ENCODE measurements at regions not wholly inside any gene's neighbourhood (a gene's known extent, or its start where the extent isn't known, plus 50 kb on each side); places are given as distances from the start of the nearest gene placed in this dataset.

DNA sequence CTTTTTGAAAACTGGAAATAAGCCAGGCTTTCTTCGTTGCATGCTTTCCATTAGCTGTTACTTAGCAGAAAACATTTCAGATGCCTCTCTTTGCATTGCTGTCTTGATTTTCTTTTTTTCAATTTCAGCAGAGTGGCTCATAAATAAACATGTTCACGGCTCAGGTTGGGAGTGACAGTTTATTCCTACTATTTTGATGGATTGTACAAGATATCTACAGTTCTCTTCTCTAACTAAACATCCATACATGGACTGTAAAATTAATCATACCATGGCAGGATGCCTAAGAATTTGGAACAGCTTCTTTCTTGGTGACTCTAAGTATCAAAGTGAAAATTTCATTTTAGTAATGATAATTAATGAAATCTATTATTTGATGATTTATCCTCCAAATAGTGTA is 130.5 kb upstream of the EPHA7 start:
- Histone ChIP-seq H3K27me3 (ENCODE audit: insufficient read depth, insufficient read length) (no peaks in the 10 kb centered on the region), H3K4me1 (ENCODE audit: insufficient read depth, insufficient read length) (no peaks in the 10 kb centered on the region), H3K4me3 (ENCODE audit: insufficient read length, low read depth) (no peak overlapping the region), H3K9ac (ENCODE audit: insufficient read length, low read depth) (no peak overlapping the region), H3K36me3 (ENCODE audit: insufficient read depth, insufficient read length, low read length) (no peaks in the 10 kb centered on the region), H3K9me3 (ENCODE audit: insufficient read depth, low read length) (no peaks in the 10 kb centered on the region)
- DNase-seq (ENCODE audit: low read depth, low spot score) = no peak
- TF ChIP-seq ZNF274 (IDR thresholded peaks at IDR 0.05; ENCODE audit: low read depth, low read length) (no peak), SUZ12 (IDR thresholded peaks at IDR 0.05; ENCODE audit: extremely low read depth, insufficient read depth, insufficient read length) (no peak), YY1 (IDR thresholded peaks at IDR 0.05; ENCODE audit: insufficient read depth, insufficient read length) (no peak)

DNA sequence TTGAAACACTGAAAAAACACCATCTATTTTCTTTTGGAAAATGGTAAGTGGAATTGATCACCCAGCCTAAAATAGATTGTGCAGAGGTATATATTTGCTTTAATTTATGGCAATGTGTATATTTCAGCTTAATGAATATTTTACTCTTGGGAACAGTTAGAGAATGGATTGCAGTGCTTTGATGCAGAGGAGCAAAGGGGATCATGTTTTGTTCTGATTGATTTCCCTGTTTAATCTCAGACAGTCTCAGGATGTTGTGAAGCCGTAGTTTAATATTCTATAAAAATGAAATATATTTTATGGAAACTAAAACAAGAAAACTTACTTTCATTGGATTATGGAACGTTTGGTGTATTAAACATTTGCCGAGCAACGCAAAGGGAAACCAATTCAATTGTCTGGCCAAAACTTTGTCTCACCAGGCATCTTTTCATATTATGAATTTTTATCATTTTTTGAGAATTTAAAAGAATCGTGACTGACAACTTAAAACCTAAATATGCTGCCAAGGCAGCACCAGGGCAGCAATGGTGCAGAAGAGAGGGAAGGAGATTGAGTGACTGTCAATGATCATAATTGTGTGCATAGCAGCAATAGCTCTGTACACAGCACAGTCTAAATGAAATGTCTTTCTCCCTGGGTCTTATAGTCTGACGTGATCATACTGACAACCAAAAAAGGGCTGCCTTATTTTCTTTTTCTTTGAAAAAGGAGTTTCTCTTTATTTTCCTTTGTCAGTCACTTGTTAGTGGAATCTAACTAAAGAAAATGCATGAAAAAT is 105.5 kb upstream of the EPHA7 start:
- H3K9me3 ChIP-seq (ENCODE audit: insufficient read depth, low read length) = no peaks in the 10 kb centered on the region
- no peaks in the 10 kb centered on the region for H3K4me1 ChIP-seq (ENCODE audit: insufficient read depth, insufficient read length)
- H3K9ac ChIP-seq (ENCODE audit: insufficient read length, low read depth) = no peak overlapping the region
- H3K4me3 ChIP-seq (ENCODE audit: insufficient read length, low read depth) = no peak overlapping the region
- H3K36me3 ChIP-seq (ENCODE audit: insufficient read depth, insufficient read length, low read length) = no peaks in the 10 kb centered on the region
- TF ChIP-seq ZNF274 (IDR thresholded peaks at IDR 0.05; ENCODE audit: low read depth, low read length) (no peak), SUZ12 (IDR thresholded peaks at IDR 0.05; ENCODE audit: extremely low read depth, insufficient read depth, insufficient read length) (no peak), YY1 (IDR thresholded peaks at IDR 0.05; ENCODE audit: insufficient read depth, insufficient read length) (no peak)
- DNase-seq (ENCODE audit: low read depth, low spot score) = no peak
- no peaks in the 10 kb centered on the region for H3K27me3 ChIP-seq (ENCODE audit: insufficient read depth, insufficient read length)

DNA sequence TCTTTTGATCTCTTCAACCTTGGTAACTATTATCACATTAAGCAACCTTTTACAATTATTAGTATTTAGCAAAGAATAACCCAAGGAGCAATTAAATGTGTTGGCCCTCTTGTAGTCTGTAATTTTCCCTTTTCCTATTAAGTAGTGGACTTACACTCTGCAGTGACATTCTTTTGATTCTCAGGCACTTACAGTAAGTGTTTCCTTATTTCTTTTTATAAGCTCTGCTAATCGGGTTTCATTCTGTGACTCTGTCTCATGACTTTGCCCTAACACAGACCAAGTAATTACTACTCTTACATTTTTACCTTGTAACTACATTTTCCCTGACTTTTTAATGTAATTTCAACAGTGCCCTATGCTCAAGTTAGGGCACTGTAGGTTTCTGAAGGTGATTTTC is 104.0 kb upstream of the EPHA7 start:
- Histone ChIP-seq H3K27me3 (ENCODE audit: insufficient read depth, insufficient read length) (no peaks in the 10 kb centered on the region), H3K9ac (ENCODE audit: insufficient read length, low read depth) (no peak overlapping the region), H3K4me1 (ENCODE audit: insufficient read depth, insufficient read length) (no peaks in the 10 kb centered on the region), H3K9me3 (ENCODE audit: insufficient read depth, low read length) (no peaks in the 10 kb centered on the region), H3K36me3 (ENCODE audit: insufficient read depth, insufficient read length, low read length) (no peaks in the 10 kb centered on the region), H3K4me3 (ENCODE audit: insufficient read length, low read depth) (no peak overlapping the region)
- DNase-seq (ENCODE audit: low read depth, low spot score) = no peak
- TF ChIP-seq SUZ12 (IDR thresholded peaks at IDR 0.05; ENCODE audit: extremely low read depth, insufficient read depth, insufficient read length) (no peak), ZNF274 (IDR thresholded peaks at IDR 0.05; ENCODE audit: low read depth, low read length) (no peak), YY1 (IDR thresholded peaks at IDR 0.05; ENCODE audit: insufficient read depth, insufficient read length) (no peak)

DNA sequence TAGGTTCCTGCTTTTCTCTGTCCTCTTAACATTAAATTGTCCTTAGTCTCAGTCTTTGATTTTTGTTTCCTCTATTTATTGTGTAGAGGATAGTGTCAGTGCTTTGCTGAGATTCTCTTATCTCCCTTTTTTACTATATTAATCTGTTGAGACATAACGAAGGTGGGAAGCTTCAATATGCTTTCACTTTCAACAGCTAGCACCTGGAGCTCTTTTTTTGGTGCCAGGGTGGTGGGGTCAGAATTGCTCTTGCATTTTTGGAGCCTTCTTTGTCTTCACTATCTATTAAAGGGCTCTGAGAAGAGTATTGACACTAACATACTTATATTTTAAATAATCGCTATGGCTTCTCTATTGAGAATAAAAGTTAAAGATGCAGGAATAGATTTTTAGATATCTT is 97.1 kb upstream of the EPHA7 start:
- Histone ChIP-seq H3K9me3 (ENCODE audit: insufficient read depth, low read length) (no peaks in the 10 kb centered on the region), H3K9ac (ENCODE audit: insufficient read length, low read depth) (no peak overlapping the region), H3K4me1 (ENCODE audit: insufficient read depth, insufficient read length) (no peaks in the 10 kb centered on the region), H3K4me3 (ENCODE audit: insufficient read length, low read depth) (no peak overlapping the region), H3K27me3 (ENCODE audit: insufficient read depth, insufficient read length) (no peaks in the 10 kb centered on the region), H3K36me3 (ENCODE audit: insufficient read depth, insufficient read length, low read length) (no peaks in the 10 kb centered on the region)
- TF ChIP-seq YY1 (IDR thresholded peaks at IDR 0.05; ENCODE audit: insufficient read depth, insufficient read length) (no peak), ZNF274 (IDR thresholded peaks at IDR 0.05; ENCODE audit: low read depth, low read length) (no peak), SUZ12 (IDR thresholded peaks at IDR 0.05; ENCODE audit: extremely low read depth, insufficient read depth, insufficient read length) (no peak)
- DNase-seq (ENCODE audit: low read depth, low spot score) = no peak

DNA sequence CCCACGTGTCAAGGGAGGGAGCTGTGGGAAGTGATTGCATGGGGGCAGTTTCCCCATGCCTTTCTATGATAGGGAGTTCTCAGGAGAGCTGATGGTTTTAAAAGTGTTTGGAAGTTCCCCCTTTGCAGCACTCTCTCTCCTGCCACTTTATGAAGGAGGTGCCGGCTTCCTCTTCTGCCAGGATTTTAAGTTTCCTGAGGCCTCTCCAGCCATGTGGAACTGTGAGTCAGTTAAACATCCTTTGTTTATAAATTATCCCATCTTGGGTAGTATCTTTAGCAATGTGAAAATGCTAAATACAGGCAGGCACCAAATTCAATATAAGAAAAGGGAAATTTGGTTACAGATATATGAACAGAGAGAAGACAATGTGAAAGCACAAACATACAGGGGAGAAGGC is 96.4 kb upstream of the EPHA7 start:
- Histone ChIP-seq H3K9me3 (ENCODE audit: insufficient read depth, low read length) (no peaks in the 10 kb centered on the region), H3K9ac (ENCODE audit: insufficient read length, low read depth) (no peak overlapping the region), H3K36me3 (ENCODE audit: insufficient read depth, insufficient read length, low read length) (no peaks in the 10 kb centered on the region), H3K4me3 (ENCODE audit: insufficient read length, low read depth) (no peak overlapping the region), H3K4me1 (ENCODE audit: insufficient read depth, insufficient read length) (no peaks in the 10 kb centered on the region), H3K27me3 (ENCODE audit: insufficient read depth, insufficient read length) (no peaks in the 10 kb centered on the region)
- TF ChIP-seq YY1 (IDR thresholded peaks at IDR 0.05; ENCODE audit: insufficient read depth, insufficient read length) (no peak), ZNF274 (IDR thresholded peaks at IDR 0.05; ENCODE audit: low read depth, low read length) (no peak), SUZ12 (IDR thresholded peaks at IDR 0.05; ENCODE audit: extremely low read depth, insufficient read depth, insufficient read length) (no peak)
- DNase-seq (ENCODE audit: low read depth, low spot score) = no peak

DNA sequence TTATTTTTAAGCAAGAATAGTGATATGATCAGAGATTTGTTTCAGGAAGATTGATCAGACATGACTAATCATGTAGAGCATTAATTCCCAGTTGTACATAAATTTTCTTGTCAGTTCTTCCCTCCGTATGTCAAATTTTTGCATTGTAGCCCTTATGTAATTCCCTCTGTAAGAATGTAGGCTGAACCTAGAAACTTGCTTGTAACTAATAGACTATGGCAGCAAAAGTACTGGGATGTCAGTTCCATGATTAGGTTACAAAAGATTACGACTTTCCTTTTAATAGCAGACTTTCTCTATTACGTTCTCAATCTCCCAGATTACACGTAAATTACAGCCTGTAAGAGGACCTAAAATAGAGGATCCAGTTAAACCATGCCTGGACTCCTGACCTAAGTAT is 79.4 kb upstream of the EPHA7 start:
- TF ChIP-seq SUZ12 (IDR thresholded peaks at IDR 0.05; ENCODE audit: extremely low read depth, insufficient read depth, insufficient read length) = no peak
- no peak for TF ChIP-seq ZNF274 (IDR thresholded peaks at IDR 0.05; ENCODE audit: low read depth, low read length)
- no peak for TF ChIP-seq YY1 (IDR thresholded peaks at IDR 0.05; ENCODE audit: insufficient read depth, insufficient read length)
- Histone ChIP-seq H3K9ac (ENCODE audit: insufficient read length, low read depth) (no peak overlapping the region), H3K4me3 (ENCODE audit: insufficient read length, low read depth) (no peak overlapping the region), H3K27me3 (ENCODE audit: insufficient read depth, insufficient read length) (no peaks in the 10 kb centered on the region), H3K4me1 (ENCODE audit: insufficient read depth, insufficient read length) (no peaks in the 10 kb centered on the region), H3K9me3 (ENCODE audit: insufficient read depth, low read length) (no peaks in the 10 kb centered on the region), H3K36me3 (ENCODE audit: insufficient read depth, insufficient read length, low read length) (no peaks in the 10 kb centered on the region)
- DNase-seq (ENCODE audit: low read depth, low spot score) = no peak

DNA sequence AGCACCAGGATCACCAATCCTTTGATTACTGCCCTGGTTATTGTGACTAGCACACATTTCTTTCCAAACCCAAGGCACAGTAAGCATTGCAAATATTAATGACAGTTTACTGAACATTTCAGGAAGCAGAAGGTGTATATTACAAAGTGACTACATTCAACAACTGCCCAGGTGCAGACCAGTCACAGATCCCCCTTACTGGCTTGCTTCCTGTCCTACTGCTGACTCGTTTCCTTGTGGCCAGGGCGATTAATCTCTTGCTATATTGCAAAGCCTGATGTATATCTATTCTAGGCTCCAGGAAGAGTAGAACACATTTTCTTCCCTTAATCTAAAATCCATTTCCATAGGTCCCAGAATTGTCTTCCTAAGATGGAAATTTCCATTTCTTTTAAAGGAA is 77.2 kb upstream of the EPHA7 start:
- H3K4me1 ChIP-seq (ENCODE audit: insufficient read depth, insufficient read length) = no peaks in the 10 kb centered on the region
- no peak overlapping the region for H3K9ac ChIP-seq (ENCODE audit: insufficient read length, low read depth)
- no peak overlapping the region for H3K4me3 ChIP-seq (ENCODE audit: insufficient read length, low read depth)
- H3K27me3 ChIP-seq (ENCODE audit: insufficient read depth, insufficient read length) = no peaks in the 10 kb centered on the region
- no peak for DNase-seq (ENCODE audit: low read depth, low spot score)
- H3K36me3 ChIP-seq (ENCODE audit: insufficient read depth, insufficient read length, low read length) = no peaks in the 10 kb centered on the region
- TF ChIP-seq YY1 (IDR thresholded peaks at IDR 0.05; ENCODE audit: insufficient read depth, insufficient read length) (no peak), SUZ12 (IDR thresholded peaks at IDR 0.05; ENCODE audit: extremely low read depth, insufficient read depth, insufficient read length) (no peak), ZNF274 (IDR thresholded peaks at IDR 0.05; ENCODE audit: low read depth, low read length) (no peak)
- no peaks in the 10 kb centered on the region for H3K9me3 ChIP-seq (ENCODE audit: insufficient read depth, low read length)

Data from NT2/D1 (cell line).